ENCODE measurements at regions not wholly inside any gene's neighbourhood (a gene's known extent, or its start where the extent isn't known, plus 50 kb on each side); places are given as distances from the start of the nearest gene placed in this dataset.
"Not testable (repeated sequence)": the region's sequence is repeated elsewhere in the genome, so short reads cannot be mapped to it uniquely, and the experiment has no call there.

DNA sequence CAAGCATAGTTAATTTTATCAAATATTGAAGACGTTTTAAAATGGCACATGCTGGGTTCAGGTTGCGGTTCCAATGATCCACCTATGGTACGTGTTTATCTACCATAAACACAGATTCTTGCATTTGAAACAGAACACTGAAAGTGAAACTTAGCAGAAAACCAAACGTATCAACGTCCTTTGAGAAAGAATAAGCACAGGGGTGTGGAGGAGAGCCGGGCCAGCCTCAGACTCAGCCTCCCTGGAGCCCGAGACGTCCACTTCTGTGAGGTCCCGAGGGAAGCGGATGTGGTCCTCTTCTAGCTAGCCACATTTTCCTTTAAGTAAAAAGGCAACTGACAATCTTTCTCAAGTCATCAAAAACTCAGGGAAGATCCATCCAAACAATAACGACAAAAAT lies 195.9 kb downstream of the RTP5 start:
- ATAC-seq (no peak), FAIRE-seq (no peak), DNase-seq (ENCODE audit: low read depth, low spot score) (no peak)
- H3K9me3 ChIP-seq (replicated peaks; ENCODE audit: control insufficient read depth, insufficient read depth, low read length) = no peaks in the 10 kb centered on the region; the same call in 2 of the 3 replicates
- H2AFZ ChIP-seq (ENCODE audit: control insufficient read depth, low read depth, low read length) = no peak overlapping the region
- no peaks in the 10 kb centered on the region for H4K20me1 ChIP-seq (ENCODE audit: control insufficient read depth, insufficient read depth)
- POLR2A ChIA-PET = no interaction called here
- no peaks in the 10 kb centered on the region for H3K79me2 ChIP-seq (ENCODE audit: control insufficient read depth, insufficient read depth, low read length)
- CTCF ChIA-PET = no interaction called here
- RAD21 ChIA-PET (ENCODE audit: unreplicated experiment) = no interaction called here
- no peak overlapping the region for H3K4me3 ChIP-seq
- no peaks in the 10 kb centered on the region for H3K4me1 ChIP-seq (ENCODE audit: control insufficient read depth, insufficient read depth, low read length)
- intact Hi-C loops (cut with micrococcal nuclease; ENCODE audit: unreplicated experiment) (no loop called here), in situ Hi-C loops (cut with MboI) (no loop called here)
- WGBS (ENCODE audit: insufficient coverage, insufficient replicate concordance, low lambda C conversion rate, missing lambda C conversion rate) = 42% methylated on average over 11 of the region's 11 CpGs
- H3K27ac ChIP-seq (ENCODE audit: control insufficient read depth, insufficient read depth) = no peak overlapping the region
- BruUV-seq (replicated peaks) = no TSS peak
- no peak overlapping the region for H3K9ac ChIP-seq (ENCODE audit: control insufficient read depth, insufficient read depth, low read length)
- SMC1A ChIA-PET (ENCODE audit: uncharacterized antibody, unreplicated experiment) = no interaction called here
- H3K36me3 ChIP-seq (ENCODE audit: control insufficient read depth in 2 of 2, insufficient read depth in 2 of 2, low read length in 1 of 2) = no peaks in the 10 kb centered on the region
- no peaks in the 10 kb centered on the region for H3K27me3 ChIP-seq (replicated peaks in 1 of 2; ENCODE audit: control insufficient read depth in 2 of 2, insufficient read depth in 2 of 2, low read length in 1 of 2)
- TF ChIP-seq SIN3A (IDR thresholded peaks at IDR 0.05; ENCODE audit: low read depth, low read length) = no peak
- TF ChIP-seq ETV6 (conservative IDR thresholded peaks at IDR 0.05 in 1 of 2, IDR thresholded peaks at IDR 0.05 in 1 of 2; ENCODE audit: borderline replicate concordance in 1 of 2, low read depth in 1 of 2) = no peak
- TF ChIP-seq KAT2A (conservative IDR thresholded peaks at IDR 0.05; ENCODE audit: control insufficient read depth, low read depth, low read length) = no peak
- TF ChIP-seq EGR1 (IDR thresholded peaks at IDR 0.05; ENCODE audit: borderline replicate concordance in 1 of 2, low read depth in 2 of 2, low read length in 2 of 2) = no peak
- no peak overlapping the region for H3K4me2 ChIP-seq (ENCODE audit: control insufficient read depth, insufficient read depth)

DNA sequence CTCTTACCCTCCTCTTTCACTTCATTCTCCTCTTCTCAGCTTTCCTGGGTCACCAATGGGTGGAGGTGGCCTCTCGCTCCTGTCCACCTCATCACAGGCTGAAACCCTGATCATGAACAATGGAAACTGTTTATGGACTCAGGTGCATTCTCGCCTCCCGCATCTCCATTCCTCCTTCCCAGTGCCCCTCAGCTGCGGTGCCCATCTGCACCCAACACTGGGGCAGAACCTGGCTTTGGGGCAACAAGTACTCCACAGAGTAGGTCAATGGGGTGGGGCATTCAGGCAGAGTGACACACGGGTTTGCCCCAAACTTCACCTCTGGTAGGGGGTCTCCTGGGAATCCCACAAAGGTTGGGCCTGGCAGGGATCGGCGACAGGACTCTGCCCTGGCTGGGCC lies 199.5 kb downstream of the RTP5 start:
- FAIRE-seq (no peak), ATAC-seq (no peak), DNase-seq (ENCODE audit: low read depth, low spot score) (no peak)
- H3K4me2 ChIP-seq (ENCODE audit: control insufficient read depth, insufficient read depth) = no peak overlapping the region
- H3K36me3 ChIP-seq (ENCODE audit: control insufficient read depth in 2 of 2, insufficient read depth in 2 of 2, low read length in 1 of 2) = no peaks in the 10 kb centered on the region
- no peaks in the 10 kb centered on the region for H4K20me1 ChIP-seq (ENCODE audit: control insufficient read depth, insufficient read depth)
- in situ Hi-C loops (cut with MboI) = no loop called here
- no peak overlapping the region for H3K27ac ChIP-seq (ENCODE audit: control insufficient read depth, insufficient read depth)
- intact Hi-C loops (cut with micrococcal nuclease; ENCODE audit: unreplicated experiment) = no loop called here
- no peak for TF ChIP-seq TCF7 (IDR thresholded peaks at IDR 0.05; ENCODE audit: borderline replicate concordance)
- TF ChIP-seq NFXL1 (IDR thresholded peaks at IDR 0.05; ENCODE audit: borderline replicate concordance) = no peak
- TF ChIP-seq CBX3 (IDR thresholded peaks at IDR 0.05; ENCODE audit: borderline replicate concordance, low read depth) = no peak
- no peak for TF ChIP-seq SREBF1 (IDR thresholded peaks at IDR 0.05; ENCODE audit: low read length)
- TF ChIP-seq WRNIP1 (IDR thresholded peaks at IDR 0.05; ENCODE audit: borderline replicate concordance, low read depth, low read length) = no peak
- TF ChIP-seq BACH1 (IDR thresholded peaks at IDR 0.05; ENCODE audit: borderline replicate concordance) = no peak
- H3K4me3 ChIP-seq = no peak overlapping the region
- H3K27me3 ChIP-seq (replicated peaks in 1 of 2; ENCODE audit: control insufficient read depth in 2 of 2, insufficient read depth in 2 of 2, low read length in 1 of 2) = no peaks in the 10 kb centered on the region
- H3K79me2 ChIP-seq (ENCODE audit: control insufficient read depth, insufficient read depth, low read length) = no peaks in the 10 kb centered on the region
- WGBS (ENCODE audit: insufficient coverage, insufficient replicate concordance, low lambda C conversion rate, missing lambda C conversion rate) = 67% methylated on average over 7 of the region's 7 CpGs
- POLR2A ChIA-PET = no interaction called here
- CTCF ChIA-PET = no interaction called here
- H3K9me3 ChIP-seq (replicated peaks; ENCODE audit: control insufficient read depth, insufficient read depth, low read length) = no peaks in the 10 kb centered on the region
- no peak overlapping the region for H3K9ac ChIP-seq (ENCODE audit: control insufficient read depth, insufficient read depth, low read length)
- no peak overlapping the region for H2AFZ ChIP-seq (ENCODE audit: control insufficient read depth, low read depth, low read length)
- RAD21 ChIA-PET (ENCODE audit: unreplicated experiment) = no interaction called here
- no TSS peak for BruUV-seq (replicated peaks)
- no peaks in the 10 kb centered on the region for H3K4me1 ChIP-seq (ENCODE audit: control insufficient read depth, insufficient read depth, low read length)
- SMC1A ChIA-PET (ENCODE audit: uncharacterized antibody, unreplicated experiment) = no interaction called here

DNA sequence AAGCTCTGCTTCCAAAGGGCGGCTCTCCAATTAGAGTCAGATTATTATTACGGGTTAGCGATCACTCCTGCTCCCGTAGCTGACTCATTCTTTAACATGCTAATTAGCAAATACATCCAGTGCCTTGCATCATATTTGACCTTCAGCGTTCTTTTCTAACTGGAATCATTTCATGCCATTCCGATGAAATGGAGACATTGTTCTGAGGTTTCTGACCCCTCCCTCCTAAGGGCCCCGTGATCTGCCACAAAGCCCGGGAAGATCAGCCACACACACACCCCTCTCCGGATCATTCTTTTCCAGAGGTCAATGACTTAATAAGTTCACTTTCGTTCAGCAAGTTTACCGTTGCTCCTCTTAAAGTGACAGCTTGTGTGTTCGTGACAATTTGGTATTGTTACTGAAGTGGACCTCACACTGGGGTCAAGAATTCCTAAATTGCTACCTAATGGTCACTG lies 200.4 kb downstream of the RTP5 start:
- H3K9me3 ChIP-seq (replicated peaks; ENCODE audit: control insufficient read depth, insufficient read depth, low read length); DNase-seq (ENCODE audit: low read depth, low spot score); H4K20me1 ChIP-seq (ENCODE audit: control insufficient read depth, insufficient read depth); RAD21 ChIA-PET (ENCODE audit: unreplicated experiment); intact Hi-C loops (cut with micrococcal nuclease; ENCODE audit: unreplicated experiment); H3K4me2 ChIP-seq (ENCODE audit: control insufficient read depth, insufficient read depth); in situ Hi-C loops (cut with MboI); H3K79me2 ChIP-seq (ENCODE audit: control insufficient read depth, insufficient read depth, low read length); H3K27ac ChIP-seq (ENCODE audit: control insufficient read depth, insufficient read depth); H3K9ac ChIP-seq (ENCODE audit: control insufficient read depth, insufficient read depth, low read length); H3K27me3 ChIP-seq (replicated peaks in 1 of 2; ENCODE audit: control insufficient read depth in 2 of 2, insufficient read depth in 2 of 2, low read length in 1 of 2); ATAC-seq; H2AFZ ChIP-seq (ENCODE audit: control insufficient read depth, low read depth, low read length); BruUV-seq (replicated peaks); H3K36me3 ChIP-seq (ENCODE audit: control insufficient read depth in 2 of 2, insufficient read depth in 2 of 2, low read length in 1 of 2); H3K4me3 ChIP-seq; SMC1A ChIA-PET (ENCODE audit: uncharacterized antibody, unreplicated experiment); FAIRE-seq; CTCF ChIA-PET; POLR2A ChIA-PET; H3K4me1 ChIP-seq (ENCODE audit: control insufficient read depth, insufficient read depth, low read length): not testable (repeated sequence)
- 48% methylated on average over 11 of the region's 12 CpGs for WGBS (ENCODE audit: insufficient coverage, insufficient replicate concordance, low lambda C conversion rate, missing lambda C conversion rate)
